Natural killer cell (primary cell): ENCODE measurements at regions not wholly inside any gene's neighbourhood (a gene's known extent, or its start where the extent isn't known, plus 50 kb on each side); places are given as distances from the start of the nearest gene placed in this dataset.

Experiments used
- ATAC-seq, 3 donors: fragments of 150-1000 bp in 2 of 3; fragments of 200-7000 bp in 1 of 3; cut with Tn5 transposase; 1 replicate in 1 of 3; 2 replicates in 2 of 3; pipeline ENCODE4 v1.10.0; 2021; ENCODE audit warnings: mild to moderate bottlenecking in 2 of 3, moderate library complexity in 2 of 3
- DNase-seq, 2 donors: peaks; one replicate each; pipeline versions ENCODE4 v3.0.0 to v3.0.0-alpha.2; 2013 to 2021; ENCODE audit warnings: mixed read lengths in 1 of 2
- H3K27ac ChIP-seq: one replicate; pipeline ENCODE4 v1.5.1; 2013; ENCODE audit warnings: mild to moderate bottlenecking, low read length
- H3K27me3 ChIP-seq: one replicate; pipeline ENCODE4 v1.6.1; 2013; ENCODE audit warnings: low read length; ENCODE audit not compliant: control insufficient read depth, insufficient read depth
- H3K36me3 ChIP-seq: one replicate; pipeline ENCODE4 v1.6.1; 2013; ENCODE audit warnings: low read length; ENCODE audit not compliant: control insufficient read depth, insufficient read depth
- H3K4me1 ChIP-seq: one replicate; pipeline ENCODE4 v1.6.1; 2013; ENCODE audit warnings: low read length; ENCODE audit not compliant: control insufficient read depth, insufficient read depth
- H3K4me3 ChIP-seq: one replicate; pipeline ENCODE4 v1.5.1; 2013; ENCODE audit warnings: low read length
- H3K9me3 ChIP-seq: one replicate; pipeline ENCODE4 v1.6.1; 2013; ENCODE audit warnings: low read length; ENCODE audit not compliant: control insufficient read depth, insufficient read depth
- H3K27ac Mint-ChIP-seq, 2 donors: one replicate each; pipeline ENCODE4 v1.8.0; 2022; ENCODE audit warnings: mild to moderate bottlenecking in 2 of 2, mixed read lengths in 2 of 2, moderate library complexity in 1 of 2
- H3K27me3 Mint-ChIP-seq, 2 donors: one replicate each; pipeline ENCODE4 v1.8.0; 2022; ENCODE audit warnings: low read depth in 2 of 2, mixed read lengths in 2 of 2
- H3K36me3 Mint-ChIP-seq: one replicate; pipeline ENCODE4 v1.8.0; 2022; ENCODE audit warnings: mixed read lengths
- H3K4me1 Mint-ChIP-seq, 2 donors: one replicate each; pipeline ENCODE4 v1.8.0; 2022; ENCODE audit warnings: mixed read lengths in 2 of 2
- H3K4me3 Mint-ChIP-seq: one replicate; pipeline ENCODE4 v1.8.0; 2022; ENCODE audit warnings: mild to moderate bottlenecking, moderate library complexity, mixed read lengths
- H3K9me3 Mint-ChIP-seq, 2 donors: one replicate each; pipeline ENCODE4 v1.8.0; 2022; ENCODE audit warnings: mixed read lengths in 2 of 2
- WGBS: methylation state at CpG from one replicate; pipeline ENCODE4 v1.1.7; 2013; ENCODE audit warnings: missing lambda C conversion rate; ENCODE audit not compliant: insufficient coverage; 5-methylcytosine and 5-hydroxymethylcytosine counted together
- intact Hi-C: fragments of 100-400 bp; cut with micrococcal nuclease; formaldehyde crosslinking; loops from one replicate; pipeline ENCODE4 v1.14.2; 2022
- TF ChIP-seq, protein P1 (sequence below): fragments of 200-600 bp; IDR thresholded peaks from one replicate; pipeline ENCODE4 v1.8.0; 2022; ENCODE audit warnings: antibody characterized with exemption

DNA sequence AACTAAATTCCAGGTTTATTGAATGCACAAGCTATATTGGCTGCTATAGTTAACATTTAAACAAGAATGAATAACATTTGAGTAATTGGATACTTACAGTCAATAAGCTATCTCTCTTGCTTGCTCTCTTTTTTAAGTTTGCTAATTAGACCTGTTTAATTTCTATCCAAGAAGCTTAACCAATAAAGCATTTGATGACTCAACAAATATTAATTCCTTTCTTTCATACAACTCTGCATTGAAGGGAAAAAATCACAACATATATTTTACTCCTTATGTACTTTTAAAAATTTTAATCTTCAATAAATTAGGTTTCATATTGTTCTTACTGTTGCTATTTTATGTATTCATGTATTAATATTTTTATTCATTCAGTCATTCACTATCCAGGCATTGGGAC lies 1552.6 kb upstream of the ADGRL3 start:
- intact Hi-C loops, result no loop called here
- Mint-ChIP-seq H3K27ac (no peak overlapping the region), H3K27me3 (no peaks in the 10 kb centered on the region), H3K9me3 (peaks cover 6 to 13% of the 10 kb centered on the region in 2 donors), H3K4me1 (no peaks in the 10 kb centered on the region), H3K4me3 (no peak overlapping the region), H3K36me3 (no peaks in the 10 kb centered on the region)
- no peaks in the 10 kb centered on the region for H3K4me1 ChIP-seq
- no peak overlapping the region for H3K27ac ChIP-seq
- DNase-seq (no peak), ATAC-seq (no peak)
- TF ChIP-seq, protein P1, sequence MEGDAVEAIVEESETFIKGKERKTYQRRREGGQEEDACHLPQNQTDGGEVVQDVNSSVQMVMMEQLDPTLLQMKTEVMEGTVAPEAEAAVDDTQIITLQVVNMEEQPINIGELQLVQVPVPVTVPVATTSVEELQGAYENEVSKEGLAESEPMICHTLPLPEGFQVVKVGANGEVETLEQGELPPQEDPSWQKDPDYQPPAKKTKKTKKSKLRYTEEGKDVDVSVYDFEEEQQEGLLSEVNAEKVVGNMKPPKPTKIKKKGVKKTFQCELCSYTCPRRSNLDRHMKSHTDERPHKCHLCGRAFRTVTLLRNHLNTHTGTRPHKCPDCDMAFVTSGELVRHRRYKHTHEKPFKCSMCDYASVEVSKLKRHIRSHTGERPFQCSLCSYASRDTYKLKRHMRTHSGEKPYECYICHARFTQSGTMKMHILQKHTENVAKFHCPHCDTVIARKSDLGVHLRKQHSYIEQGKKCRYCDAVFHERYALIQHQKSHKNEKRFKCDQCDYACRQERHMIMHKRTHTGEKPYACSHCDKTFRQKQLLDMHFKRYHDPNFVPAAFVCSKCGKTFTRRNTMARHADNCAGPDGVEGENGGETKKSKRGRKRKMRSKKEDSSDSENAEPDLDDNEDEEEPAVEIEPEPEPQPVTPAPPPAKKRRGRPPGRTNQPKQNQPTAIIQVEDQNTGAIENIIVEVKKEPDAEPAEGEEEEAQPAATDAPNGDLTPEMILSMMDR, result no peak
- no peaks in the 10 kb centered on the region for H3K27me3 ChIP-seq
- no peak overlapping the region for H3K4me3 ChIP-seq
- H3K36me3 ChIP-seq, result no peaks in the 10 kb centered on the region
- peaks cover 4% of the 10 kb centered on the region for H3K9me3 ChIP-seq

GRCh38 chr4:59650861-59651260 lies 1549.3 kb upstream of the ADGRL3 start:
- peaks cover 5% of the 10 kb centered on the region for H3K9me3 ChIP-seq
- intact Hi-C loops, result no loop called here
- no peak overlapping the region for H3K27ac Mint-ChIP-seq
- peaks cover 4% of the 10 kb centered on the region for H3K36me3 Mint-ChIP-seq
- H3K36me3 ChIP-seq, result no peaks in the 10 kb centered on the region
- TF ChIP-seq, protein P1, result no peak
- WGBS, result 43% methylated on average over 3 of the region's 3 CpGs
- no peak overlapping the region for H3K4me3 ChIP-seq
- no peaks in the 10 kb centered on the region for H3K27me3 Mint-ChIP-seq
- peaks cover 10 to 18% of the 10 kb centered on the region in 2 donors for H3K9me3 Mint-ChIP-seq
- ATAC-seq (no peak), DNase-seq (no peak)
- no peaks in the 10 kb centered on the region for H3K27me3 ChIP-seq
- H3K4me3 Mint-ChIP-seq, result no peak overlapping the region
- H3K27ac ChIP-seq, result no peak overlapping the region
- no peaks in the 10 kb centered on the region for H3K4me1 ChIP-seq
- no peaks in the 10 kb centered on the region for H3K4me1 Mint-ChIP-seq

GRCh38 chr4:59655996-59656395 lies 1544.1 kb upstream of the ADGRL3 start:
- WGBS, result 86% methylated on average over 4 of the region's 4 CpGs
- H3K27ac Mint-ChIP-seq, result no peak overlapping the region
- H3K4me3 ChIP-seq, result no peak overlapping the region
- H3K27me3 Mint-ChIP-seq, result no peaks in the 10 kb centered on the region
- H3K27me3 ChIP-seq, result no peaks in the 10 kb centered on the region
- peaks cover 14% of the 10 kb centered on the region for H3K9me3 ChIP-seq
- H3K27ac ChIP-seq, result no peak overlapping the region
- no peaks in the 10 kb centered on the region for H3K4me1 Mint-ChIP-seq
- peaks cover 24 to 28% of the 10 kb centered on the region in 2 donors for H3K9me3 Mint-ChIP-seq
- DNase-seq, result no peak
- no peaks in the 10 kb centered on the region for H3K4me1 ChIP-seq
- no peak for ATAC-seq
- TF ChIP-seq, protein P1, result no peak
- intact Hi-C loops, result no loop called here
- no peak overlapping the region for H3K4me3 Mint-ChIP-seq
- H3K36me3 Mint-ChIP-seq, result peaks cover 21% of the 10 kb centered on the region
- no peaks in the 10 kb centered on the region for H3K36me3 ChIP-seq

GRCh38 chr4:59664771-59665170 lies 1535.4 kb upstream of the ADGRL3 start:
- intact Hi-C loops, result no loop called here
- TF ChIP-seq, protein P1, result no peak

More at GRCh38 chr4:59664771-59665170, 1535.4 kb upstream of the ADGRL3 start:
- ATAC-seq (no peak), DNase-seq (no peak)
- Histone ChIP-seq H3K4me3 (no peak overlapping the region), H3K27ac (no peak overlapping the region), H3K36me3 (no peaks in the 10 kb centered on the region), H3K9me3 (no peaks in the 10 kb centered on the region), H3K27me3 (no peaks in the 10 kb centered on the region), H3K4me1 (no peaks in the 10 kb centered on the region)
- WGBS, result 91% methylated on average over 1 of the region's 1 CpG
- Mint-ChIP-seq H3K36me3 (no peaks in the 10 kb centered on the region), H3K27me3 (no peaks in the 10 kb centered on the region), H3K9me3 (peaks cover 16 to 17% of the 10 kb centered on the region in 2 donors), H3K27ac (no peak overlapping the region), H3K4me1 (no peaks in the 10 kb centered on the region), H3K4me3 (no peak overlapping the region)
